Panc1 (cell line): ENCODE measurements at regions not wholly inside any gene's neighbourhood (a gene's known extent, or its start where the extent isn't known, plus 50 kb on each side); places are given as distances from the start of the nearest gene placed in this dataset.

ENCODE experiments used
- POLR2AphosphoS5 ChIP-seq: IDR thresholded peaks from 2 replicates; pipeline ENCODE4 v1.6.1; 2012; ENCODE audit warnings: mild to moderate bottlenecking, low read depth, low read length, moderate library complexity
- REST ChIP-seq, 2 experiments: IDR thresholded peaks; 2 replicates each; pipeline ENCODE4 v1.6.1; 2011 to 2012; ENCODE audit warnings: low read depth in 2 of 2, control low read depth in 1 of 2, low read length in 1 of 2, mild to moderate bottlenecking in 1 of 2, moderate library complexity in 1 of 2; ENCODE audit not compliant: insufficient read depth in 1 of 2
- SIN3A ChIP-seq: IDR thresholded peaks from 2 replicates; pipeline ENCODE4 v1.6.1; 2012; ENCODE audit warnings: low read depth, mild to moderate bottlenecking, low read length, moderate library complexity, borderline replicate concordance; ENCODE audit not compliant: insufficient read depth
- TCF7L2 ChIP-seq: IDR thresholded peaks from 2 replicates; pipeline ENCODE4 v1.6.1; 2011; ENCODE audit warnings: mild to moderate bottlenecking, low read depth, low read length, inconsistent platforms
- TF ChIP-seq, protein P1 (sequence below): fragments of 450-650 bp; IDR thresholded peaks from 2 replicates; pipeline ENCODE4 v1.5.1; 2017; ENCODE audit warnings: mild to moderate bottlenecking

DNA sequence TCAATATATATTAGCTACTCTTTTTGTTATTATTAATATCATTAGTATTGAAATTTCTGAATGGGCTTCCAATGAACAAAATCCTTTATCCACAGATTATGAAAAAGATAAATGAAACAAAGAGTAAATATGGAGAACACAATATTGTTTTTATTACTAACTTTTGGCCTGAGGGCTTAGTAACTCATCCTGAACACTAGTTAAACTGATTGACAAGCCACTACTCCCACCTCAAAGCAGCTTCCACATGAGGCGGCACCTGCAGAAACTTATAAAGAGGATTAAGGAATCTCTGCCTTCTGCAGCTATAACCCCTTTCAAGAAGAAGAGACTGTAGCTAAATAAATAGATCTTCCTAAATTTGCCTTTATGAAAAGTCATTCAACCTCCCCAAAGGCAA is 187.6 kb upstream of the ALG10 start:
- TF ChIP-seq, protein P1, sequence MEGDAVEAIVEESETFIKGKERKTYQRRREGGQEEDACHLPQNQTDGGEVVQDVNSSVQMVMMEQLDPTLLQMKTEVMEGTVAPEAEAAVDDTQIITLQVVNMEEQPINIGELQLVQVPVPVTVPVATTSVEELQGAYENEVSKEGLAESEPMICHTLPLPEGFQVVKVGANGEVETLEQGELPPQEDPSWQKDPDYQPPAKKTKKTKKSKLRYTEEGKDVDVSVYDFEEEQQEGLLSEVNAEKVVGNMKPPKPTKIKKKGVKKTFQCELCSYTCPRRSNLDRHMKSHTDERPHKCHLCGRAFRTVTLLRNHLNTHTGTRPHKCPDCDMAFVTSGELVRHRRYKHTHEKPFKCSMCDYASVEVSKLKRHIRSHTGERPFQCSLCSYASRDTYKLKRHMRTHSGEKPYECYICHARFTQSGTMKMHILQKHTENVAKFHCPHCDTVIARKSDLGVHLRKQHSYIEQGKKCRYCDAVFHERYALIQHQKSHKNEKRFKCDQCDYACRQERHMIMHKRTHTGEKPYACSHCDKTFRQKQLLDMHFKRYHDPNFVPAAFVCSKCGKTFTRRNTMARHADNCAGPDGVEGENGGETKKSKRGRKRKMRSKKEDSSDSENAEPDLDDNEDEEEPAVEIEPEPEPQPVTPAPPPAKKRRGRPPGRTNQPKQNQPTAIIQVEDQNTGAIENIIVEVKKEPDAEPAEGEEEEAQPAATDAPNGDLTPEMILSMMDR, result no peak
- TF ChIP-seq POLR2AphosphoS5 (no peak), REST (IDR thresholded peaks at IDR 0.05; ENCODE audit: insufficient read depth in 1 of 2, low read depth in 2 of 2, low read length in 1 of 2) (no peak), TCF7L2 (no peak), SIN3A (no peak)
